Fibroblast of skin of left quadriceps (primary cell): ENCODE measurements at regions not wholly inside any gene's neighbourhood (a gene's known extent, or its start where the extent isn't known, plus 50 kb on each side); places are given as distances from the start of the nearest gene placed in this dataset.
"Not testable (repeated sequence)": the region's sequence is repeated elsewhere in the genome, so short reads cannot be mapped to it uniquely, and the experiment has no call there.

ENCODE experiments used
- DNase-seq, 2 experiments: peaks; one replicate each; pipeline ENCODE4 v3.0.0-alpha.2; 2013; ENCODE audit warnings: low read depth in 2 of 2

- not testable (repeated sequence) for DNase-seq
Observed at GRCh38 chr10:62928763-62929162, 112.6 kb upstream of the EGR2 start.

GRCh38 chr10:62926407-62926806 is 110.2 kb upstream of the EGR2 start:
- DNase-seq = no peak

GRCh38 chr10:62924344-62924748 is 108.2 kb upstream of the EGR2 start:
- no peak for DNase-seq

- DNase-seq = no peak
Observed at GRCh38 chr10:62919776-62920175, 103.6 kb upstream of the EGR2 start.

GRCh38 chr10:62917475-62918238 is 101.5 kb upstream of the EGR2 start:
- DNase-seq = no peak

GRCh38 chr10:62916141-62916603 is 100.0 kb upstream of the EGR2 start:
- DNase-seq = peak; percentile 65 to 74

GRCh38 chr10:62915158-62915557 is 99.0 kb upstream of the EGR2 start:
- DNase-seq = no peak

GRCh38 chr10:62912086-62912485 is 95.9 kb upstream of the EGR2 start:
- no peak for DNase-seq

GRCh38 chr10:62911210-62911963 is 95.2 kb upstream of the EGR2 start:
- no peak for DNase-seq

GRCh38 chr10:62907470-62908212 is 91.5 kb upstream of the EGR2 start:
- DNase-seq = no peak

- no peak for DNase-seq
Observed at GRCh38 chr10:62904281-62904875, 88.2 kb upstream of the EGR2 start.

- DNase-seq = no peak
Observed at GRCh38 chr10:62903828-62904227, 87.7 kb upstream of the EGR2 start.

- no peak for DNase-seq
Observed at GRCh38 chr10:62900829-62901571, 84.8 kb upstream of the EGR2 start.

GRCh38 chr10:62899311-62899710 is 83.1 kb upstream of the EGR2 start:
- DNase-seq = no peak

GRCh38 chr10:62895063-62895462 is 78.9 kb upstream of the EGR2 start:
- peak; percentile 24 to 38 for DNase-seq

GRCh38 chr10:62894156-62894555 is 78.0 kb upstream of the EGR2 start:
- no peak for DNase-seq

GRCh38 chr10:62893036-62893435 is 76.9 kb upstream of the EGR2 start:
- DNase-seq = no peak

GRCh38 chr10:62890395-62890794 is 74.2 kb upstream of the EGR2 start:
- DNase-seq = no peak

- DNase-seq = no peak
Observed at GRCh38 chr10:62887642-62888041, 71.5 kb upstream of the EGR2 start.

- DNase-seq = peak; percentile 13 to 15
Observed at GRCh38 chr10:62885684-62886461, 69.7 kb upstream of the EGR2 start.
